AG20443 (cell line): ENCODE measurements at regions not wholly inside any gene's neighbourhood (a gene's known extent, or its start where the extent isn't known, plus 50 kb on each side); places are given as distances from the start of the nearest gene placed in this dataset.
A peak's percentile ranks its signal among the peaks of the same experiment; 100 is the strongest.

Experiments used
- DNase-seq: peaks from one replicate; pipeline ENCODE4 v3.0.0; 2012; ENCODE audit warnings: low spot score, mixed read lengths

GRCh38 chr16:51321251-51321650 lies 170.2 kb upstream of the SALL1 start:
- peak; percentile 52 for DNase-seq

- DNase-seq, result no peak
Measured at GRCh38 chr16:51317575-51317974, 166.5 kb upstream of the SALL1 start.

- no peak for DNase-seq
Measured at GRCh38 chr16:51313198-51313597, 162.1 kb upstream of the SALL1 start.

GRCh38 chr16:51312363-51313150 lies 161.5 kb upstream of the SALL1 start:
- DNase-seq, result no peak

- DNase-seq, result no peak
Measured at GRCh38 chr16:51310159-51310558, 159.1 kb upstream of the SALL1 start.

GRCh38 chr16:51306886-51307595 lies 156.0 kb upstream of the SALL1 start:
- no peak for DNase-seq

GRCh38 chr16:51306116-51306515 lies 155.0 kb upstream of the SALL1 start:
- DNase-seq, result peak; percentile 35

GRCh38 chr16:51305337-51305736 lies 154.3 kb upstream of the SALL1 start:
- no peak for DNase-seq

- no peak for DNase-seq
Measured at GRCh38 chr16:51302042-51302441, 151.0 kb upstream of the SALL1 start.

- DNase-seq, result no peak
Measured at GRCh38 chr16:51298800-51299199, 147.7 kb upstream of the SALL1 start.

- DNase-seq, result no peak
Measured at GRCh38 chr16:51290442-51291285, 139.6 kb upstream of the SALL1 start.

GRCh38 chr16:51289336-51289735 lies 138.3 kb upstream of the SALL1 start:
- DNase-seq, result no peak

GRCh38 chr16:51287121-51287755 lies 136.2 kb upstream of the SALL1 start:
- no peak for DNase-seq

- no peak for DNase-seq
Measured at GRCh38 chr16:51286272-51286671, 135.2 kb upstream of the SALL1 start.

- DNase-seq, result peak; percentile 28
Measured at GRCh38 chr16:51276336-51276735, 125.3 kb upstream of the SALL1 start.

- DNase-seq, result no peak
Measured at GRCh38 chr16:51272420-51272819, 121.3 kb upstream of the SALL1 start.

GRCh38 chr16:51271156-51271701 lies 120.2 kb upstream of the SALL1 start:
- no peak for DNase-seq

- no peak for DNase-seq
Measured at GRCh38 chr16:51268237-51268636, 117.2 kb upstream of the SALL1 start.

GRCh38 chr16:51267681-51268080 lies 116.6 kb upstream of the SALL1 start:
- DNase-seq, result no peak

- DNase-seq, result no peak
Measured at GRCh38 chr16:51262428-51262827, 111.4 kb upstream of the SALL1 start.

- DNase-seq, result no peak
Measured at GRCh38 chr16:51261919-51262318, 110.8 kb upstream of the SALL1 start.
